A673 (cell line): ENCODE measurements at regions not wholly inside any gene's neighbourhood (a gene's known extent, or its start where the extent isn't known, plus 50 kb on each side); places are given as distances from the start of the nearest gene placed in this dataset.

ENCODE experiments used
- BruUV-seq: library from RNA; stranded (reverse); fragments of 400-500 nt; replicated peaks from 2 replicates; lab custom pipeline; 2021; lab: Mats Ljungman, UMichigan
- CTCF ChIA-PET: fragments of 300-600 bp; sonication (Branson Sonifier 250); formaldehyde crosslinking; loops from one replicate; lab custom pipeline; 2022; ENCODE audit warnings: antibody characterized with exemption; lab: Charles Lee
- POLR2A ChIA-PET: fragments of 300-600 bp; sonication (Branson Sonifier 250); formaldehyde crosslinking; loops from one replicate; lab custom pipeline; 2022; ENCODE audit warnings: antibody characterized with exemption; ENCODE audit not compliant: low non-redundant PET; lab: Charles Lee
- DNase-seq: peaks from one replicate; pipeline ENCODE4 v3.0.0-alpha.2; 2015; ENCODE audit warnings: low spot score
- H3K27ac ChIP-seq: fragments of 200-600 bp; sonication (generic); 2 replicates; pipeline ENCODE4 v1.5.1; 2016; ENCODE audit warnings: mixed run types, low read depth, mild to moderate bottlenecking, mixed read lengths, antibody characterized with exemption, low read length; ENCODE audit not compliant: poor library complexity, severe bottlenecking
- H3K27me3 ChIP-seq: fragments of 200-600 bp; sonication (generic); replicated peaks from 2 replicates; pipeline ENCODE4 v1.6.1; 2017; ENCODE audit warnings: mixed run types, low read depth, mild to moderate bottlenecking, mixed read lengths, antibody characterized with exemption, low read length; ENCODE audit not compliant: insufficient read depth, poor library complexity
- H3K36me3 ChIP-seq: fragments of 200-600 bp; sonication (generic); 2 replicates; pipeline ENCODE4 v1.6.1; 2016; ENCODE audit warnings: mixed run types, mild to moderate bottlenecking, mixed read lengths, antibody characterized with exemption, low read length; ENCODE audit not compliant: insufficient read depth, poor library complexity, severe bottlenecking
- H3K4me1 ChIP-seq: fragments of 200-600 bp; sonication (generic); 2 replicates; pipeline ENCODE4 v1.6.1; 2017; ENCODE audit warnings: mixed run types, mild to moderate bottlenecking, mixed read lengths, antibody characterized with exemption, low read length; ENCODE audit not compliant: insufficient read depth, poor library complexity, severe bottlenecking
- H3K4me3 ChIP-seq: fragments of 200-600 bp; sonication (generic); 2 replicates; pipeline ENCODE4 v1.5.1; 2016; ENCODE audit warnings: low read depth, mixed run types, mild to moderate bottlenecking, mixed read lengths, low read length; ENCODE audit not compliant: poor library complexity, severe bottlenecking
- H3K9me3 ChIP-seq: fragments of 200-600 bp; sonication (generic); 2 replicates; pipeline ENCODE4 v1.6.1; 2016; ENCODE audit warnings: mixed run types, low read depth, mild to moderate bottlenecking, mixed read lengths, antibody characterized with exemption, low read length; ENCODE audit not compliant: poor library complexity, severe bottlenecking
- CTCF ChIP-seq: fragments of 300-800, 200-600 bp; sonication (generic); conservative IDR thresholded peaks from 2 replicates; pipeline ENCODE4 v1.5.1; 2017; ENCODE audit warnings: low read depth, mild to moderate bottlenecking, antibody characterized with exemption, low read length, moderate library complexity, mixed read lengths
- EZH2 ChIP-seq: fragments of 200-600 bp; sonication (generic); IDR thresholded peaks from 2 replicates; pipeline ENCODE4 v1.6.1; 2017; ENCODE audit warnings: borderline replicate concordance, low read depth, mild to moderate bottlenecking, mixed read lengths, antibody characterized with exemption, low read length; ENCODE audit not compliant: poor library complexity, severe bottlenecking
- intact Hi-C: fragments of 100-400 bp; cut with micrococcal nuclease; formaldehyde crosslinking; loops from one replicate; pipeline ENCODE4 v1.10.0; 2022; ENCODE audit not compliant: unreplicated experiment

GRCh38 chr6:113121571-113121970, 735.6 kb upstream of the MARCKS start:
- CTCF ChIA-PET, result no interaction called here
- BruUV-seq, result no TSS peak
- no peak for TF ChIP-seq EZH2
- TF ChIP-seq CTCF, result no peak

GRCh38 chr6:113122060-113122459, 735.1 kb upstream of the MARCKS start:
- no TSS peak for BruUV-seq
- Histone ChIP-seq H3K27me3 (no peaks in the 10 kb centered on the region), H3K36me3 (no peaks in the 10 kb centered on the region), H3K4me3 (no peak overlapping the region), H3K27ac (no peak overlapping the region), H3K9me3 (peaks cover 13% of the 10 kb centered on the region), H3K4me1 (peaks cover 10% of the 10 kb centered on the region)
- intact Hi-C loops, result no loop called here
- CTCF ChIA-PET, result no interaction called here
- TF ChIP-seq CTCF, result no peak
- POLR2A ChIA-PET, result no interaction called here
- DNase-seq, result peak; percentile 62

More at GRCh38 chr6:113121571-113121970, 735.6 kb upstream of the MARCKS start:
- H3K27me3 ChIP-seq, result no peaks in the 10 kb centered on the region
- no peaks in the 10 kb centered on the region for H3K36me3 ChIP-seq
- no peak overlapping the region for H3K4me3 ChIP-seq
- POLR2A ChIA-PET, result no interaction called here
- peaks cover 10% of the 10 kb centered on the region for H3K4me1 ChIP-seq
- no peak overlapping the region for H3K27ac ChIP-seq
- no peak for DNase-seq
- peaks cover 14% of the 10 kb centered on the region for H3K9me3 ChIP-seq
- intact Hi-C loops, result no loop called here

GRCh38 chr6:113125626-113126025, 731.5 kb upstream of the MARCKS start:
- Histone ChIP-seq H3K4me3 (no peak overlapping the region), H3K27ac (no peak overlapping the region), H3K36me3 (no peaks in the 10 kb centered on the region), H3K4me1 (peaks cover 8% of the 10 kb centered on the region), H3K27me3 (no peaks in the 10 kb centered on the region), H3K9me3 (no peaks in the 10 kb centered on the region)
- CTCF ChIA-PET, result no interaction called here
- TF ChIP-seq CTCF, result no peak
- TF ChIP-seq EZH2, result no peak
- POLR2A ChIA-PET, result no interaction called here
- intact Hi-C loops, result no loop called here
- DNase-seq, result no peak
- BruUV-seq, result no TSS peak
